GM23338 (cell line): ENCODE measurements at regions not wholly inside any gene's neighbourhood (a gene's known extent, or its start where the extent isn't known, plus 50 kb on each side); places are given as distances from the start of the nearest gene placed in this dataset.

Experiments used
- ATAC-seq: fragments of 200-7000 bp; cut with Tn5 transposase; 3 replicates; pipeline ENCODE4 v1.9.1; 2020
- DNase-seq: peaks from one replicate; pipeline ENCODE4 v3.0.0-alpha.2; 2015; ENCODE audit warnings: low spot score
- H2AFZ ChIP-seq: fragments of 200-600 bp; sonication (generic); 2 replicates; pipeline ENCODE4 v1.8.0; 2016; ENCODE audit warnings: antibody characterized with exemption, mild to moderate bottlenecking, moderate library complexity
- H3F3A ChIP-seq: fragments of 200-600 bp; sonication (generic); replicated peaks from 2 replicates; pipeline ENCODE4 v1.8.0; 2017; ENCODE audit warnings: antibody characterized with exemption, mixed run types, low read depth
- H3K27ac ChIP-seq: fragments of 200-600 bp; sonication (generic); 2 replicates; pipeline ENCODE4 v1.6.1; 2016; ENCODE audit warnings: low read depth
- H3K27me3 ChIP-seq: fragments of 200-600 bp; sonication (generic); 2 replicates; pipeline ENCODE4 v1.8.0; 2016; ENCODE audit warnings: mild to moderate bottlenecking, mixed run types, moderate library complexity; ENCODE audit not compliant: insufficient read depth
- H3K36me3 ChIP-seq: fragments of 200-600 bp; sonication (generic); 2 replicates; pipeline ENCODE4 v1.8.0; 2016; ENCODE audit warnings: mild to moderate bottlenecking; ENCODE audit not compliant: insufficient read depth
- H3K4me1 ChIP-seq: fragments of 200-600 bp; sonication (generic); 2 replicates; pipeline ENCODE4 v1.8.0; 2016; ENCODE audit warnings: mild to moderate bottlenecking, moderate library complexity; ENCODE audit not compliant: insufficient read depth
- H3K4me2 ChIP-seq: fragments of 200-600 bp; sonication (generic); 2 replicates; pipeline ENCODE4 v1.7.1; 2017; ENCODE audit warnings: mixed run types
- H3K4me3 ChIP-seq: fragments of 200-600 bp; sonication (generic); 2 replicates; pipeline ENCODE4 v1.6.1; 2016; ENCODE audit warnings: mixed run types
- H3K79me2 ChIP-seq: fragments of 200-600 bp; sonication (generic); replicated peaks from 2 replicates; pipeline ENCODE4 v1.8.0; 2017; ENCODE audit warnings: mild to moderate bottlenecking; ENCODE audit not compliant: insufficient read depth
- H3K9me2 ChIP-seq: fragments of 200-600 bp; sonication (generic); 2 replicates; pipeline ENCODE4 v1.8.0; 2017; ENCODE audit not compliant: insufficient read depth
- H4K20me1 ChIP-seq: fragments of 200-600 bp; sonication (generic); replicated peaks from 2 replicates; pipeline ENCODE4 v1.8.0; 2017; ENCODE audit warnings: mild to moderate bottlenecking; ENCODE audit not compliant: insufficient read depth
- H3K27ac Mint-ChIP-seq: 2 replicates; pipeline ENCODE4 v1.8.0; 2020; ENCODE audit warnings: inconsistent platforms, mild to moderate bottlenecking, moderate library complexity, mixed read lengths
- H3K27me3 Mint-ChIP-seq: 3 replicates; pipeline ENCODE4 v1.8.0; 2022; ENCODE audit warnings: low read depth, mild to moderate bottlenecking, moderate library complexity, mixed read lengths, inconsistent platforms; ENCODE audit not compliant: insufficient read depth, poor library complexity
- H3K36me3 Mint-ChIP-seq: 3 replicates; pipeline ENCODE4 v1.8.0; 2021; ENCODE audit warnings: low read depth, mild to moderate bottlenecking, inconsistent platforms, moderate library complexity, mixed read lengths
- H3K4me1 Mint-ChIP-seq: 3 replicates; pipeline ENCODE4 v1.8.0; 2020; ENCODE audit warnings: mild to moderate bottlenecking, inconsistent platforms, mixed read lengths
- H3K4me3 Mint-ChIP-seq: 3 replicates; pipeline ENCODE4 v1.8.0; 2021; ENCODE audit warnings: moderate library complexity, mild to moderate bottlenecking, inconsistent platforms, mixed read lengths
- H3K9me3 Mint-ChIP-seq: 3 replicates; pipeline ENCODE4 v1.8.0; 2020; ENCODE audit warnings: moderate library complexity, mild to moderate bottlenecking, inconsistent platforms, mixed read lengths
- CREB1 ChIP-seq: fragments of 250-450 bp; sonication (Bioruptor Pico); IDR thresholded peaks from 2 replicates; pipeline ENCODE4 v1.5.0; 2020; ENCODE audit warnings: low read depth, mild to moderate bottlenecking, moderate library complexity
- EZH2 ChIP-seq: fragments of 200-600 bp; sonication (generic); IDR thresholded peaks from one replicate; pipeline ENCODE4 v1.8.0; 2017; ENCODE audit warnings: antibody characterized with exemption, mild to moderate bottlenecking, low read depth; ENCODE audit not compliant: unreplicated experiment
- EZH2phosphoT487 ChIP-seq: fragments of 200-600 bp; sonication (generic); IDR thresholded peaks from one replicate; pipeline ENCODE4 v1.8.1; 2018; ENCODE audit warnings: antibody characterized with exemption; ENCODE audit not compliant: unreplicated experiment
- JUNB ChIP-seq: IDR thresholded peaks from one replicate; pipeline ENCODE4 v1.6.1; 2016; ENCODE audit warnings: antibody characterized with exemption; ENCODE audit not compliant: unreplicated experiment
- NANOG ChIP-seq: IDR thresholded peaks from 2 replicates; pipeline ENCODE4 v1.6.1; 2016; ENCODE audit warnings: antibody characterized with exemption, borderline replicate concordance
- POLR2AphosphoS5 ChIP-seq: IDR thresholded peaks from 2 replicates; pipeline ENCODE4 v1.6.1; 2016; ENCODE audit warnings: antibody characterized with exemption, low read depth
- STAT1 ChIP-seq: IDR thresholded peaks from one replicate; pipeline ENCODE4 v1.6.1; 2016; ENCODE audit warnings: antibody characterized with exemption; ENCODE audit not compliant: unreplicated experiment
- ZNF114 ChIP-seq: fragments of 250-450 bp; sonication (Bioruptor Pico); IDR thresholded peaks from 2 replicates; pipeline ENCODE4 v1.5.0; 2020; ENCODE audit warnings: mild to moderate bottlenecking, moderate library complexity
- ZNF331 ChIP-seq: fragments of 250-450 bp; sonication (Bioruptor Pico); IDR thresholded peaks from 2 replicates; pipeline ENCODE4 v1.5.0; 2020; ENCODE audit warnings: low read depth, mild to moderate bottlenecking, moderate library complexity
- TF ChIP-seq, protein P1 (sequence below): fragments of 250-450 bp; sonication (Bioruptor Pico); IDR thresholded peaks from 2 replicates; pipeline ENCODE4 v1.5.0; 2020; ENCODE audit warnings: mild to moderate bottlenecking, moderate library complexity
- TF ChIP-seq, protein P2 (sequence below): IDR thresholded peaks from 2 replicates; pipeline ENCODE4 v1.6.1; 2016; ENCODE audit warnings: antibody characterized with exemption
- TF ChIP-seq, protein P3 (sequence below): IDR thresholded peaks from one replicate; pipeline ENCODE4 v1.6.1; 2018; ENCODE audit warnings: antibody characterized with exemption; ENCODE audit not compliant: unreplicated experiment
- TF ChIP-seq, protein P4 (sequence below), 2 experiments: fragments of 200-600 bp in 1 of 2; sonication (generic) in 1 of 2; conservative IDR thresholded peaks; 2 replicates each; pipeline versions ENCODE4 v1.5.1 to v1.6.1; 2016 to 2017; ENCODE audit warnings: antibody characterized with exemption in 2 of 2, low read depth in 2 of 2, mild to moderate bottlenecking in 2 of 2, moderate library complexity in 1 of 2

DNA sequence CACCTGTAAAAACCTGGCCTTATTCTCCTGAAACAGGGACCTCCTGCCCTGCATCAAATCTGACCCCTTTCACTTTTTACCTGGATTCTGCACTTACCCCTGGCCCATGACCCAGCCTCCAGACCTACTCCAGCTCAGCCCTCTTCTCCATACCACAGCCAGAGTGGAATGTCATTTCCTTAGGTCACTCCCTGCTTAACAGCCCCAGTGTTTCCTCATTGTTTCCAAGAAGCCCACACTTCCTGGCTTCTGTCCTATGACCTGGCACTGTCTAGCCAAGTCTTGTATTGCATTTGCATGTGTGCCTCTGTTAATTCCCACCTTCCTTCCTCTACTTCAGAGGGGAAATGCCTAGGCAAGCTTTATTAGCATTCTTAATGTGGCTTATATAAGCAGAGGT, 51.4 kb upstream of the TRIB2 start:
- Histone ChIP-seq H2AFZ (no peak overlapping the region), H3K27ac (no peak overlapping the region), H3K4me1 (no peaks in the 10 kb centered on the region), H3K27me3 (no peaks in the 10 kb centered on the region), H3K9me2 (no peaks in the 10 kb centered on the region), H3F3A (no peaks in the 10 kb centered on the region), H3K36me3 (no peaks in the 10 kb centered on the region; the same call in 1 of the 2 replicates), H4K20me1 (no peaks in the 10 kb centered on the region), H3K4me3 (no peak overlapping the region), H3K4me2 (no peak overlapping the region), H3K79me2 (no peaks in the 10 kb centered on the region)
- Mint-ChIP-seq H3K9me3 (peaks cover 20% of the 10 kb centered on the region), H3K4me3 (no peak overlapping the region), H3K36me3 (peaks cover 14% of the 10 kb centered on the region; the same call in 2 of the 3 replicates), H3K4me1 (peaks cover 6% of the 10 kb centered on the region; the same call in 1 of the 3 replicates), H3K27me3 (no peaks in the 10 kb centered on the region), H3K27ac (no peak overlapping the region)
- TF ChIP-seq ZNF114 (CRISPR knock-in tag) (no peak), NANOG (no peak), POLR2AphosphoS5 (no peak), EZH2 (no peak), CREB1 (CRISPR knock-in tag) (no peak), STAT1 (no peak), JUNB (no peak), EZH2phosphoT487 (no peak), ZNF331 (CRISPR knock-in tag) (no peak)
- TF ChIP-seq, protein P1, sequence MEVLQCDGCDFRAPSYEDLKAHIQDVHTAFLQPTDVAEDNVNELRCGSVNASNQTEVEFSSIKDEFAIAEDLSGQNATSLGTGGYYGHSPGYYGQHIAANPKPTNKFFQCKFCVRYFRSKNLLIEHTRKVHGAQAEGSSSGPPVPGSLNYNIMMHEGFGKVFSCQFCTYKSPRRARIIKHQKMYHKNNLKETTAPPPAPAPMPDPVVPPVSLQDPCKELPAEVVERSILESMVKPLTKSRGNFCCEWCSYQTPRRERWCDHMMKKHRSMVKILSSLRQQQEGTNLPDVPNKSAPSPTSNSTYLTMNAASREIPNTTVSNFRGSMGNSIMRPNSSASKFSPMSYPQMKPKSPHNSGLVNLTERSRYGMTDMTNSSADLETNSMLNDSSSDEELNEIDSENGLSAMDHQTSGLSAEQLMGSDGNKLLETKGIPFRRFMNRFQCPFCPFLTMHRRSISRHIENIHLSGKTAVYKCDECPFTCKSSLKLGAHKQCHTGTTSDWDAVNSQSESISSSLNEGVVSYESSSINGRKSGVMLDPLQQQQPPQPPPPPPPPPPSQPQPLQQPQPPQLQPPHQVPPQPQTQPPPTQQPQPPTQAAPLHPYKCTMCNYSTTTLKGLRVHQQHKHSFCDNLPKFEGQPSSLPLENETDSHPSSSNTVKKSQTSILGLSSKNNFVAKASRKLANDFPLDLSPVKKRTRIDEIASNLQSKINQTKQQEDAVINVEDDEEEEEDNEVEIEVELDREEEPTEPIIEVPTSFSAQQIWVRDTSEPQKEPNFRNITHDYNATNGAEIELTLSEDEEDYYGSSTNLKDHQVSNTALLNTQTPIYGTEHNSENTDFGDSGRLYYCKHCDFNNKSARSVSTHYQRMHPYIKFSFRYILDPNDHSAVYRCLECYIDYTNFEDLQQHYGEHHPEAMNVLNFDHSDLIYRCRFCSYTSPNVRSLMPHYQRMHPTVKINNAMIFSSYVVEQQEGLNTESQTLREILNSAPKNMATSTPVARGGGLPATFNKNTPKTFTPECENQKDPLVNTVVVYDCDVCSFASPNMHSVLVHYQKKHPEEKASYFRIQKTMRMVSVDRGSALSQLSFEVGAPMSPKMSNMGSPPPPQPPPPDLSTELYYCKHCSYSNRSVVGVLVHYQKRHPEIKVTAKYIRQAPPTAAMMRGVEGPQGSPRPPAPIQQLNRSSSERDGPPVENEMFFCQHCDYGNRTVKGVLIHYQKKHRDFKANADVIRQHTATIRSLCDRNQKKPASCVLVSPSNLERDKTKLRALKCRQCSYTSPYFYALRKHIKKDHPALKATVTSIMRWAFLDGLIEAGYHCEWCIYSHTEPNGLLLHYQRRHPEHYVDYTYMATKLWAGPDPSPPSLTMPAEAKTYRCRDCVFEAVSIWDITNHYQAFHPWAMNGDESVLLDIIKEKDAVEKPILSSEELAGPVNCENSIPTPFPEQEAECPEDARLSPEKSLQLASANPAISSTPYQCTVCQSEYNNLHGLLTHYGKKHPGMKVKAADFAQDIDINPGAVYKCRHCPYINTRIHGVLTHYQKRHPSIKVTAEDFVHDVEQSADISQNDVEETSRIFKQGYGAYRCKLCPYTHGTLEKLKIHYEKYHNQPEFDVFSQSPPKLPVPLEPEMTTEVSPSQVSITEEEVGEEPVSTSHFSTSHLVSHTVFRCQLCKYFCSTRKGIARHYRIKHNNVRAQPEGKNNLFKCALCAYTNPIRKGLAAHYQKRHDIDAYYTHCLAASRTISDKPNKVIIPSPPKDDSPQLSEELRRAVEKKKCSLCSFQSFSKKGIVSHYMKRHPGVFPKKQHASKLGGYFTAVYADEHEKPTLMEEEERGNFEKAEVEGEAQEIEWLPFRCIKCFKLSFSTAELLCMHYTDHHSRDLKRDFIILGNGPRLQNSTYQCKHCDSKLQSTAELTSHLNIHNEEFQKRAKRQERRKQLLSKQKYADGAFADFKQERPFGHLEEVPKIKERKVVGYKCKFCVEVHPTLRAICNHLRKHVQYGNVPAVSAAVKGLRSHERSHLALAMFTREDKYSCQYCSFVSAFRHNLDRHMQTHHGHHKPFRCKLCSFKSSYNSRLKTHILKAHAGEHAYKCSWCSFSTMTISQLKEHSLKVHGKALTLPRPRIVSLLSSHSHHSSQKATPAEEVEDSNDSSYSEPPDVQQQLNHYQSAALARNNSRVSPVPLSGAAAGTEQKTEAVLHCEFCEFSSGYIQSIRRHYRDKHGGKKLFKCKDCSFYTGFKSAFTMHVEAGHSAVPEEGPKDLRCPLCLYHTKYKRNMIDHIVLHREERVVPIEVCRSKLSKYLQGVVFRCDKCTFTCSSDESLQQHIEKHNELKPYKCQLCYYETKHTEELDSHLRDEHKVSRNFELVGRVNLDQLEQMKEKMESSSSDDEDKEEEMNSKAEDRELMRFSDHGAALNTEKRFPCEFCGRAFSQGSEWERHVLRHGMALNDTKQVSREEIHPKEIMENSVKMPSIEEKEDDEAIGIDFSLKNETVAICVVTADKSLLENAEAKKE (CRISPR knock-in tag): no peak
- TF ChIP-seq, protein P2, sequence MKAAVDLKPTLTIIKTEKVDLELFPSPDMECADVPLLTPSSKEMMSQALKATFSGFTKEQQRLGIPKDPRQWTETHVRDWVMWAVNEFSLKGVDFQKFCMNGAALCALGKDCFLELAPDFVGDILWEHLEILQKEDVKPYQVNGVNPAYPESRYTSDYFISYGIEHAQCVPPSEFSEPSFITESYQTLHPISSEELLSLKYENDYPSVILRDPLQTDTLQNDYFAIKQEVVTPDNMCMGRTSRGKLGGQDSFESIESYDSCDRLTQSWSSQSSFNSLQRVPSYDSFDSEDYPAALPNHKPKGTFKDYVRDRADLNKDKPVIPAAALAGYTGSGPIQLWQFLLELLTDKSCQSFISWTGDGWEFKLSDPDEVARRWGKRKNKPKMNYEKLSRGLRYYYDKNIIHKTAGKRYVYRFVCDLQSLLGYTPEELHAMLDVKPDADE: no peak
- TF ChIP-seq, protein P3, sequence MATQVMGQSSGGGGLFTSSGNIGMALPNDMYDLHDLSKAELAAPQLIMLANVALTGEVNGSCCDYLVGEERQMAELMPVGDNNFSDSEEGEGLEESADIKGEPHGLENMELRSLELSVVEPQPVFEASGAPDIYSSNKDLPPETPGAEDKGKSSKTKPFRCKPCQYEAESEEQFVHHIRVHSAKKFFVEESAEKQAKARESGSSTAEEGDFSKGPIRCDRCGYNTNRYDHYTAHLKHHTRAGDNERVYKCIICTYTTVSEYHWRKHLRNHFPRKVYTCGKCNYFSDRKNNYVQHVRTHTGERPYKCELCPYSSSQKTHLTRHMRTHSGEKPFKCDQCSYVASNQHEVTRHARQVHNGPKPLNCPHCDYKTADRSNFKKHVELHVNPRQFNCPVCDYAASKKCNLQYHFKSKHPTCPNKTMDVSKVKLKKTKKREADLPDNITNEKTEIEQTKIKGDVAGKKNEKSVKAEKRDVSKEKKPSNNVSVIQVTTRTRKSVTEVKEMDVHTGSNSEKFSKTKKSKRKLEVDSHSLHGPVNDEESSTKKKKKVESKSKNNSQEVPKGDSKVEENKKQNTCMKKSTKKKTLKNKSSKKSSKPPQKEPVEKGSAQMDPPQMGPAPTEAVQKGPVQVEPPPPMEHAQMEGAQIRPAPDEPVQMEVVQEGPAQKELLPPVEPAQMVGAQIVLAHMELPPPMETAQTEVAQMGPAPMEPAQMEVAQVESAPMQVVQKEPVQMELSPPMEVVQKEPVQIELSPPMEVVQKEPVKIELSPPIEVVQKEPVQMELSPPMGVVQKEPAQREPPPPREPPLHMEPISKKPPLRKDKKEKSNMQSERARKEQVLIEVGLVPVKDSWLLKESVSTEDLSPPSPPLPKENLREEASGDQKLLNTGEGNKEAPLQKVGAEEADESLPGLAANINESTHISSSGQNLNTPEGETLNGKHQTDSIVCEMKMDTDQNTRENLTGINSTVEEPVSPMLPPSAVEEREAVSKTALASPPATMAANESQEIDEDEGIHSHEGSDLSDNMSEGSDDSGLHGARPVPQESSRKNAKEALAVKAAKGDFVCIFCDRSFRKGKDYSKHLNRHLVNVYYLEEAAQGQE: no peak
- TF ChIP-seq, protein P4, sequence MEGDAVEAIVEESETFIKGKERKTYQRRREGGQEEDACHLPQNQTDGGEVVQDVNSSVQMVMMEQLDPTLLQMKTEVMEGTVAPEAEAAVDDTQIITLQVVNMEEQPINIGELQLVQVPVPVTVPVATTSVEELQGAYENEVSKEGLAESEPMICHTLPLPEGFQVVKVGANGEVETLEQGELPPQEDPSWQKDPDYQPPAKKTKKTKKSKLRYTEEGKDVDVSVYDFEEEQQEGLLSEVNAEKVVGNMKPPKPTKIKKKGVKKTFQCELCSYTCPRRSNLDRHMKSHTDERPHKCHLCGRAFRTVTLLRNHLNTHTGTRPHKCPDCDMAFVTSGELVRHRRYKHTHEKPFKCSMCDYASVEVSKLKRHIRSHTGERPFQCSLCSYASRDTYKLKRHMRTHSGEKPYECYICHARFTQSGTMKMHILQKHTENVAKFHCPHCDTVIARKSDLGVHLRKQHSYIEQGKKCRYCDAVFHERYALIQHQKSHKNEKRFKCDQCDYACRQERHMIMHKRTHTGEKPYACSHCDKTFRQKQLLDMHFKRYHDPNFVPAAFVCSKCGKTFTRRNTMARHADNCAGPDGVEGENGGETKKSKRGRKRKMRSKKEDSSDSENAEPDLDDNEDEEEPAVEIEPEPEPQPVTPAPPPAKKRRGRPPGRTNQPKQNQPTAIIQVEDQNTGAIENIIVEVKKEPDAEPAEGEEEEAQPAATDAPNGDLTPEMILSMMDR (conservative IDR thresholded peaks at IDR 0.05; ENCODE audit: low read depth in 2 of 2): no peak
- ATAC-seq (no peak), DNase-seq (no peak)
